HG02840 (cell line): ENCODE measurements at regions not wholly inside any gene's neighbourhood (a gene's known extent, or its start where the extent isn't known, plus 50 kb on each side); places are given as distances from the start of the nearest gene placed in this dataset.
"Not testable (repeated sequence)": the region's sequence is repeated elsewhere in the genome, so short reads cannot be mapped to it uniquely, and the experiment has no call there.

ENCODE experiments used
- ATAC-seq: cut with Tn5 transposase; IDR thresholded peaks from one replicate; pipeline ENCODE4 v1.9.1; 2021; ENCODE audit warnings: mild to moderate bottlenecking, moderate library complexity, moderate number of reproducible peaks; ENCODE audit not compliant: unreplicated experiment, low FRiP score

GRCh38 chr10:53029449-53029848, 256.9 kb upstream of the MBL2 start:
- ATAC-seq: no peak

GRCh38 chr10:53025765-53026164, 253.2 kb upstream of the MBL2 start:
- not testable (repeated sequence) for ATAC-seq

- ATAC-seq: no peak
These were observed 252.7 kb upstream of the MBL2 start for GRCh38 chr10:53025172-53025711.

- ATAC-seq: no peak
These were observed 250.8 kb upstream of the MBL2 start for GRCh38 chr10:53023411-53023810.

GRCh38 chr10:53022611-53023088, 250.1 kb upstream of the MBL2 start:
- no peak for ATAC-seq

GRCh38 chr10:53013201-53013810, 240.7 kb upstream of the MBL2 start:
- ATAC-seq: no peak

GRCh38 chr10:53009961-53010907, 237.7 kb upstream of the MBL2 start:
- no peak for ATAC-seq

- no peak for ATAC-seq
These were observed 234.9 kb upstream of the MBL2 start for GRCh38 chr10:53007527-53007842.

GRCh38 chr10:53006663-53007526, 234.3 kb upstream of the MBL2 start:
- ATAC-seq: no peak

- no peak for ATAC-seq
These were observed 233.2 kb upstream of the MBL2 start for GRCh38 chr10:53005612-53006345.

- no peak for ATAC-seq
These were observed 230.5 kb upstream of the MBL2 start for GRCh38 chr10:53003094-53003493.

- no peak for ATAC-seq
These were observed 227.1 kb upstream of the MBL2 start for GRCh38 chr10:52999681-53000080.

GRCh38 chr10:52999258-52999657, 226.7 kb upstream of the MBL2 start:
- no peak for ATAC-seq

- ATAC-seq: no peak
These were observed 224.4 kb upstream of the MBL2 start for GRCh38 chr10:52997007-52997406.

GRCh38 chr10:52994370-52994769, 221.8 kb upstream of the MBL2 start:
- no peak for ATAC-seq

- ATAC-seq: no peak
These were observed 220.5 kb upstream of the MBL2 start for GRCh38 chr10:52993109-52993508.

GRCh38 chr10:52992567-52992966, 220.0 kb upstream of the MBL2 start:
- ATAC-seq: no peak

GRCh38 chr10:52988923-52989322, 216.3 kb upstream of the MBL2 start:
- no peak for ATAC-seq

GRCh38 chr10:52986125-52986524, 213.5 kb upstream of the MBL2 start:
- no peak for ATAC-seq

- ATAC-seq: no peak
These were observed 211.6 kb upstream of the MBL2 start for GRCh38 chr10:52984169-52984568.
